ENCODE measurements at regions not wholly inside any gene's neighbourhood (a gene's known extent, or its start where the extent isn't known, plus 50 kb on each side); places are given as distances from the start of the nearest gene placed in this dataset.

- DNase-seq = no peak
These were observed 442.9 kb upstream of the NEGR1 start for GRCh38 chr1:72724951-72725861.

GRCh38 chr1:72705921-72706320 lies 423.6 kb upstream of the NEGR1 start:
- no peak for DNase-seq

GRCh38 chr1:72704841-72705477 lies 422.6 kb upstream of the NEGR1 start:
- DNase-seq = no peak

- DNase-seq = no peak
These were observed 415.1 kb upstream of the NEGR1 start for GRCh38 chr1:72697410-72697809.

- DNase-seq = no peak
These were observed 411.6 kb upstream of the NEGR1 start for GRCh38 chr1:72693899-72694298.

GRCh38 chr1:72693376-72693775 lies 411.0 kb upstream of the NEGR1 start:
- no peak for DNase-seq

- no peak for DNase-seq
These were observed 408.5 kb upstream of the NEGR1 start for GRCh38 chr1:72690871-72691270.

GRCh38 chr1:72678683-72679082 lies 396.3 kb upstream of the NEGR1 start:
- no peak for DNase-seq

GRCh38 chr1:72670902-72671301 lies 388.6 kb upstream of the NEGR1 start:
- DNase-seq = no peak

- DNase-seq = no peak
These were observed 380.6 kb upstream of the NEGR1 start for GRCh38 chr1:72662918-72663317.

- DNase-seq = no peak
These were observed 368.6 kb upstream of the NEGR1 start for GRCh38 chr1:72650843-72651435.

- DNase-seq = peak; percentile 38
These were observed 367.7 kb upstream of the NEGR1 start for GRCh38 chr1:72649991-72650390.

GRCh38 chr1:72649211-72649888 lies 367.0 kb upstream of the NEGR1 start:
- DNase-seq = no peak

- DNase-seq = no peak
These were observed 366.1 kb upstream of the NEGR1 start for GRCh38 chr1:72648465-72648864.

- no peak for DNase-seq
These were observed 360.8 kb upstream of the NEGR1 start for GRCh38 chr1:72643142-72643541.

- DNase-seq = no peak
These were observed 355.3 kb upstream of the NEGR1 start for GRCh38 chr1:72637593-72637992.

- no peak for DNase-seq
These were observed 354.3 kb upstream of the NEGR1 start for GRCh38 chr1:72636631-72637030.

- peak; percentile 13 for DNase-seq
These were observed 353.4 kb upstream of the NEGR1 start for GRCh38 chr1:72635719-72636118.

- DNase-seq = no peak
These were observed 352.6 kb upstream of the NEGR1 start for GRCh38 chr1:72634946-72635345.

GRCh38 chr1:72631449-72631848 lies 349.1 kb upstream of the NEGR1 start:
- DNase-seq = no peak

- DNase-seq = peak; percentile 67
These were observed 341.0 kb upstream of the NEGR1 start for GRCh38 chr1:72623299-72623708.

- DNase-seq = no peak
These were observed 338.1 kb upstream of the NEGR1 start for GRCh38 chr1:72620453-72620852.

- DNase-seq = no peak
These were observed 324.0 kb upstream of the NEGR1 start for GRCh38 chr1:72606216-72606810.

All from HCEC 1CT (cell line).